HG03045 (cell line): ENCODE measurements at regions not wholly inside any gene's neighbourhood (a gene's known extent, or its start where the extent isn't known, plus 50 kb on each side); places are given as distances from the start of the nearest gene placed in this dataset.
"Not testable (repeated sequence)": the region's sequence is repeated elsewhere in the genome, so short reads cannot be mapped to it uniquely, and the experiment has no call there.

Source experiments
- ATAC-seq: cut with Tn5 transposase; IDR thresholded peaks from one replicate; pipeline ENCODE4 v1.9.1; 2021; ENCODE audit warnings: mild to moderate bottlenecking, moderate library complexity; ENCODE audit not compliant: unreplicated experiment

DNA sequence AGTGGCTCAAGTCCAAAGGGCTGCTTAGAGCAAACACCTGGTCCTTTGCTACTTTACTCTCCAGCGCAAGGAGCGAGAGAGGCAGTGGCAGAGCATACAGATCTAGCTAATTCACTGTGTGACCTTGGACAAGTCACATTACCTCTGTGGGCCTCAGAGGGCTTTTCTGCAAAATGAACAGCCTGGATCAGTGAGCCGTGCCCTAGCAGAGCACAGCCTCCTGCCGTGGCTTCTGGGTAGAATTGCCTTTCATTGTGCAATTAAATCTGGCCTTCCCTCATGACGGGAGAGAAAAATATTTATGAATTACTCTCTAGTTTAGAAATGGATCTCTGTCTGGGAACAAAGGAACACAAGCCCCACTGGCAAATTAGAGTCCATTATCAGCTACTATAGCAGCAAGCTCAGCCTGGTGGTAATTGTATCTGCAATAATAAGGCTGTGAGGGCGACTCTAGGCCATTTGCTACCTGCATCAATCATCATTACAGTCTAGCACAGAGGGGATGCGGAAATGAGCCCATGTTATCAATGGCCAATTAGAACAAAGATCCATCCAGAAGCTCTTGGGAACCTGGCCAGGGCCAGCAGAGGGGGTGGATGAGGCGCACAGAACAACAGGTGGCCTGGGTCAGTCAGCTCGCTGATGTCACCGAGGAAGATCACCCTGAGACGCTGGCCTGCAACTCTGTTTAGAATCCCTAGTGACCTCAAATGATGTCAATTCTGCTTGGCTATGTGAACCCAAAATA is 114.2 kb upstream of the LY86 start:
- no peak for ATAC-seq

DNA sequence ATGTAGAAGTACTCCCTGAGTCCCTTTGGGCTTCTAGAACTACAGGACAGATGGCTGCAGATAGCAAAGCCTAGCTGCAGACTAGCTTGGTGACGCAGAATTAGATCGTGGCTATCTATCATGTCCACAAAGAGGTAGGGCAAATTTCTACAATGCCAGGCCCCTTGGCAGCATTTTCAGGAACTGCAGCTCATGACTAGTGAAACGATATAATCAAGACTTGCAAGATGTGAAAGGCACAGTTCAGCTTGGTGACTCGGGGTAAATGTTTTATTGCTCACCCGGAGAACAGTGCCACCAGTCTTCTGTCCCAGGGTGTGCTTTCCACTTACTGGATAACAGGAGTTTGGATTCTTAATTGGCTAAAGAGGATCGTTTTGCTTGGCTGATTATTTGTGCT is 108.7 kb upstream of the LY86 start:
- ATAC-seq: no peak

DNA sequence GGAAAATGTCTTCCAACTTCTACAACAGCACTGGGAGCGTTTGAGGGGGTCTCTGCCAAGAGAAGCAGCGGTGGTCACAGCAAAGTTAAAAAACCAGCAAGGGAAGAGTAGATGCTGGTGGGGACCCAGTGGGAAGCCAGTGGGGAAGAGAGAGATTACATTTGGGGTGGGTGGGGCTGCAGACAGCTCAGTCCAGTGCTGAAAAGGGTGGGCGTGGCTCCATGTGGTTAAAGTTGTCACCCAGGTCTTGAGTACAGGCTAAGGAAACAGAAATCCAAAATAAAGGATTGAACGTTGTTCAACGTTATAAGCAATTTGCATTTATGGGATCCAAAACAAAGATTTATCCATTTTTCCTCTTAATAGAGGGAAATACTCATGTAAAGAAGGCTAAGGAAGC is 106.3 kb upstream of the LY86 start:
- no peak for ATAC-seq

DNA sequence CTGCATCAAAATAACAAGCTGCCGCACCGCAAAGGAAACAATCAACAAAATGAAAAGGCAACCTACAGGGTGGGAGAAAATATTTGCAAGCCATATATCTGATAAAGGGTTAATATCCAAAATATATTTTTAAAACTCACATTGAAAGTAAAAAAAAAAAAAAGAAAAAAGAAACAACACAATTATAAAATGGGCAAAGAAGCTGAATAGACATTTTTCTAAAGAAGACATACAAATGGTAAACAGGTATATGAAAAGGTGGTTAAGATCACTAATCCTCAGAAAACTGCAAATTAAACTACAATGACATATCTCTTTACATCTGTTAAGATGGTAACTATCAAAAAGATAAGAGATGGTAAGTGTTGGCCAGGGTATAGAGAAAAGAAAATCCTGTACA is 105.4 kb upstream of the LY86 start:
- ATAC-seq: no peak

DNA sequence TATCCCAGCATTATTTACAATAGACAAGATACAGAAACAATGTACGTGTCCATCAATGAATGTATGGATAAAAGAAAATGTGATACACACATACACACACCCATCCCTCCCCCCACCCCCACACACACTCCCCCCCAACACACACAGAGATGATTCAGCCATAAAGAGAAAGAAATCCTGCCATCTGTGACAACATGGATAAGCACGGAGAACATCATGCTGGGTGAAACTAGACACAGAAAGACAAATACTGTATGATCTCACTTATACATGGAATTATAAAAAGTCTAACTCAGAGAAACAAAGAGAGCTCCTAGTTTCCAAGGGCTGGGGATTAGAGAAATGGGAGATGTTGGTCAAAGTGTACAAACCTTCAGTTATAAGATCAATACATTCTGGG is 104.8 kb upstream of the LY86 start:
- no peak for ATAC-seq

DNA sequence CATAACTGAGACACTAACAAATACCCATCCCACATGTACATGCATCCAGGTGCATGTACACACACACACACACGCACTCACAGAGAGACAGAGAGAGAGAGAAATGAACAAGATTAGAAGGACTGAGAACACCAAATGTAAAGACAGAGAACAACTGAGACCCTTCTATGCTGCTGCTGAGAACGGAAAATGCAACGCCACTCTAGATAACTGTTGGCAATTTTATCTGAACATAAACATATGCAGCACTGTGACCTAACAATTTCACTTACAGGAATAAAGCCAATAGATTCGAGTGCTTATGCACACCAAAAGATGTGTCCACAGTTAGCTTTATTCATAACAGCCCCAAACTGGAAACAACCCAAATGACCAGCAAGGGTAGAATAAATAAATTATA is 103.8 kb upstream of the LY86 start:
- ATAC-seq: no peak

DNA sequence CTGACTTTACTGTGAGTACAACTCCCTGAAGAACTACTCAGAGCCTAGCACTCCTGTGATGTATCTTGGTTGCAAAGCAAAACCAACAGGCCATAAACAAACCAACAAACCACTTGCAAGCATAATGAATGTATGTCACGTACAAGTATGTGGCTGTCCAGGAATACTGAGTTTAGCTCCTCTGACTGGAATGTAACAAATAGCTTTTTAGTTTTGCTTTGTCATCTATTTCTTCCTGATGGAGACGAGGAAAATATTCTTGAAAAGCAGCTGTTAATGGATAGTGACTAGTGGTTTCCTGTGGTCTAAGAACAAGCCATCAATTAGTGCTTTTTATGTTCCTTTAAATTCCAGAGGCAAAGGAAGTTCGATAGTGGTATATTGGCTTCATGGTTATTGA is 101.9 kb upstream of the LY86 start:
- no peak for ATAC-seq

DNA sequence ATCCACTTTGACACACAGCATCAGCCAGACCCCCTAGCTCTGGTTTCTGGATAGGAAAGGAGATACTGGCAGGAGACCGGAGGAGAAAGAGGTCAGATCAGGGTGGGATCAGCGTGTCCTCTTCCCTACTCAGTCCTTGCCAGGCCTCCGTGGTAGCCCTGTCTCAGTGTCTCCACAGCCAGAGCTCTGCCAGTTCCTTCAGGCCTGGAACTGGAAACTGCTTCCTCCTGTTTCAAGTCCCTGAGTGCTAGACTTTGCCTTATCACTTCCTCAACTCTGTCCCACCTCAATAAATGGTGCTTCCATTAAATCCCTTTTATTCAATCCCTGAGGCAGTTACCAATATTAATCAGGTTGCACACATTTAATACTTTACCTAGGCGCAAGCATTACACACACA is 96.8 kb upstream of the LY86 start:
- no peak for ATAC-seq

DNA sequence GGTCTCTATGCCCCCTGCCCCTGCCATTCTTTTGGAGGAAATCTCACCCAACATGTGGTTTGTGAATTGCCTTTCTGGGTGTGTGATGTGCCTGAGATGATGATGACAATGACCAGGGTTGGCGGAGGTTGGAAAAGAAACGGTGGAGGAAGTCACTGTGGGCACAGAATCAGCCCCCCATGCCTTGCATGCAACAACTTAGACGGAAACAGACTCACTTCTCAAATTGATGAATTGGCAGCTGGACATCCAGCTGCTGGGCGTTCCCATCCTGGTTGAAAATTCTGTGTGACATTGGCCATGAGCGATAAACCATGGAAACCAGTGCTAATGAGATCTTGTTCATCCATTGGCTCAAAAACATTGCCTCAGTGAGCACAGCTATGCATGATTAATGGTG is 95.8 kb upstream of the LY86 start:
- no peak for ATAC-seq

DNA sequence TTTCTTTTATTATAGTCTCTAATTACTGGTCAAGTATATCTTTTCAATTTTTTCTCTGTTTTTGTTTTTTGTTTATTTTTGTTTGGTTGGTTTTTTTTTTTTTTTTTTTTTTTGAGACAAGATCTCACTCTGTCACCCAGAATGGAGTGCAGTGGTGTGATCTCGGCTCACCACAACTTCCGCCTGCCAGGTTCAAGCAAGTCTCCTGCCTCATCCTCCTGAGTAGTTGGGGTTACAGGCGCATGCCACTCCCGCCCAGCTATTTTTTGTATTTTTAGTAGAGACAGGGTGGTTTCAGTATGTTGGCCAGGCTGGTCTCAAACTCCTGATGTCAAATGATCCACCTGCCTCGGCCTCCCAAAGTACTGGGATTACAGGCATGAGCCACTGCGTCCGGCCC is 94.4 kb upstream of the LY86 start:
- ATAC-seq: not testable (repeated sequence)

DNA sequence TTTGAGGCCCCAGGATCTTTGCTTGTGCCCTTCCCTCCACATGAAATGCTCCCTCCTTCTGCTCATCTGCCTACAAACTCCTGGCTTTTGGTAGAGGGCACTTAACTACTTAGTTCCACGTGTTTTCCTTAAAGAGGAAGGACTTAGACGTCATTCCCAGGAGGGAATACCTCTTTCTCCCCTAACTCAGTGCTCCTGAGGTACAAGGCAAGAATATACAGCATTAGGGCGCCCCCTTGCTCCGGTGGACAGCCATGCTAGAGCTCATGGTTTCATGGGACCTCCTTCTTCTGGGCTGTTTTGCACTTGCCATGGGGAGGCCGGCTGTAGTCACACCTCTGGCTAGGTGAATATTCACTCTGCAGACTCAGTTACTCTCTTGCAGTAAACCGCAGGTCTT is 93.8 kb upstream of the LY86 start:
- no peak for ATAC-seq

DNA sequence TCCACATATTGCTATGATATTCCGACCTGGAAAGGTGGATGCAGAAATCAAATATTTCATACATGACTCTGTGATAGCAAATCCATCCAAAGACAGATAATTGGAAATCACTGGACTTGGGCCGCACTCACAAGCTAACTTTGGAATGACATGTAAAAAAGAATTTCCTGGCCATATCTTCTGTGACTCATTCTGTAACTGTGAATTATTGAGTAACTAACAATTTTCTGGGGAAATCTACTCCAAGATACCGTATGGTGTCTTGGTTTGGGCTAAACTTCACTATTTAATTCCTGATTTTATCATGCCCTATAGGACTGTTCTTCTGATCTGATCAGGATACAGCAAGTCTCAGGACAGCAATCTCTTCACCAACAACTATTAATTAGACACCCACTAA is 92.7 kb upstream of the LY86 start:
- no peak for ATAC-seq

DNA sequence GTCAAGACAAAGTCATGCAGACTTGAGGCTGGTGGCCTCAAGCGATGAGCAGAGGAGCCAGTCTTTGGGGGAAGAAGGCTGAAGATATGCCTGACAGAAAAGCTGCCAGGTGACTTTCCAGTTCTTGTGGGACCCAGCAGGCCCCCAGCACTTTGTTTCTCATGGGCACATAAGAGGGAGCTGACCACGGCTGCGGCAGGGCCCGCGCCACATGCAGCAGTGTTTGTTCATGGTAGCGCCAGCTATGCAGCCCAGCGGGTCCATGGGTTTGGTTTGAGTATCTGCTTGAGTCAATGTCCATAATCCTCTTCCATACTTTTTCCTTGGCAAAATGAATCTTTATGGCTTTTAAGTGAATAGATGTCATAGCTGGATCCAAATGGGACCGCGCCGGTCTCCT is 91.0 kb upstream of the LY86 start:
- no peak for ATAC-seq

DNA sequence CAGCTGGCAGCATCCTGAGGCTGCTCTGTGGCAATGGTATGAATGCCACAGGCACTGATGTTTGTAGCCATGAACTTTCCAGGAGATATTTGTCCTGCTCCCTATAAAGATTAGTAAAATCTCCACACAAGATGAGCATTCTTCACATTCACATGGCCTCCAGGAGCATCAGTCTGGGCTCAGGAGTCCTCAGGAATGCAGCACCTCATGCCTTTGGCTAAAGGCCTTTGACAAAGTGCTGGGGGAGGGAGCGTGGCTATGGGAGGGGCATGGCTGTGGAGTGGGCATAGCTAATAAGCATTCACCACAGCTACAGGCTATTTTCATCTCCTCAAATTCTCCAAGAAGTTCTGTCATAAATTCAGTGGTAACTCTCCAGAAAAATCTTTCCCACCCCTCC is 90.5 kb upstream of the LY86 start:
- ATAC-seq: no peak

DNA sequence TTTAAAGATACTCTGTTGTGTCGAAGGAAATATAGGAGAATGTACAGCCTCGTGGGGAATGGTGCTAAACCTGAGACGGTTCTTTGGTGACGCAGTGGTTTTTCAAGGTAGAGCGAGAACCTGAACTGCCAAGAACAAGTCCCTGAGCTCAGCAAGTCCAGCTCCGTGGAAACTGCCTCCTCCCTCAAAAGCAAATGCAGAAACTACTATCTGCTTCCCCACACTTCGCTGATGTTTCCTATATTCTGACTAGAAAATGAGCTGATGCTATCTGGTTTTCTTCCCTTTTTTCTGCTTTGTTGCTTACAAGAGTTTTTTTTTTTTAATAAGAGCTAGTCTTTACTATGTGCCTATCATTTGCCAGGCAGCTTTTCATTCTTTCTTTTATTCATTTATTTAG is 85.3 kb upstream of the LY86 start:
- ATAC-seq: no peak

DNA sequence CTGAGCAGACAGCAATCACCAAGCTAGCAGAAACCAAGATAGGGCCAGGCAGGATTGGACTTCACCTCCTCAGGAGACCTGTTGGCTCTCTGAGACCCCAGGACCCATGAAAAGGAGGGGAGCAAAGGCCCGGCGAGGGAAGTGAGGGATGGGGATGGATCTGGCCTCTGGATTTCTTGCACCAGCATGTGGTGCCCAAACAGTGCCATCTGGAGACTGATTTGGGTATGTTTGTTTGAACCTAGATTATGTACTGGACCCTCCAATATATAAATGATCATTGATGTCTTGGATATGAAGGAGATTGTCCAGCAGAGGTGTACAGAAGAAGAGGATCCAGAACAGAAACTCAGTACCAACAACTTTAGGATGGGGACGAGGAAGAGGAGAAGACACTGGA is 83.4 kb upstream of the LY86 start:
- no peak for ATAC-seq

DNA sequence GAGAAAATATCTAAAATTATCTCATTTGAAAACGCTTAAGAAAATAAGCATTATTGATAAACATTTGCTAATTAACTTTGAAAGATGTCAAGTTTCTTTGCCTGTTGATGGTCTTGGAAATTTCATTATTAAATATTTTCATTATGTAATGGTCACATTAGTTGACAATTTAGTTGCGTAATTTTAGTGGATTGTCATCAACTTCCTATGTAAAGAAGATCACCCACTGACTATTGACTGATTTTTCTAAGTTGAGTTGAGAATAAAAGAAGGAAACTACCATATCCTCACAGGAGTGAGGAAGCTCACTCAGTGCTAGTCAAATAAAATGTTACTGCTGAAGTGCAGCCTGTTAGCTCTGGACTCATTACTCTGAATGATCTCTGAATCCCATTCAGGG is 79.9 kb upstream of the LY86 start:
- ATAC-seq: no peak

DNA sequence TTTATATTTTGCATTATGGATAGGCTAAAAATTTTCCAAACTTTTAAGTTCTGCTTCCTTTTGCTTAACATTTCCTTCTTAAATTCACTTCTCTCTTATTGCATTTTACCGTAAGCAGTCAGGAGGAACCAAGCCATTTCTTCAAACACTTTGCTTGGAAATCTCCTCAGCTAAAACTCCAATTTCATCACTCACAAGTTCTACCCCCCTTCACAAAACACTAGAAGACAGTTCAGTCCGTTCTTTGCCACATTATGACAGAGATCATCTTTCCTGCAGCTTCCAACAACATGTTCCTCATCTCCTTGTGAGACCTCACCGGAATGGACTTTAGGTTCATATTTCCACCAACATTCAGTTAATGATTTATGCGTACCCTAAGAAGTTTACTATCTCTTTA is 79.2 kb upstream of the LY86 start:
- ATAC-seq: no peak

DNA sequence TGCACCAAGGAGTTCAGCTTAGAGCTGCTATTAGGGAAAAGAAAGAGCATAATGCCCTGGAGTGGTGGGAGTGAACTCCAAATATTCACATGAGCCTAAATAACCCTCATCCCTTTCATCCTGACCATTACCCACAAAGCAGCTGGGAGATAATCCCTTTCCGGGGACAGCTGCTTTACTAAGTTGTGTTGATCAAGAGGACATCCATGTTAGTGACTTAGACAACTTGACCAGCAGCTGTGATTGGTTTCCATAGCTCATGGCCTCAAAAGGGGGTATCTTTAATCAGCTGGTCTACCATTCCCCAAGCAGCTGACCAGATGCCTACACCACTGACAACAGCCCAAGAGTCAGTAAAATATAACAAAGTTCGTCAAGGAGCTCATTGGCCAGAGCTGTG is 75.8 kb upstream of the LY86 start:
- no peak for ATAC-seq

DNA sequence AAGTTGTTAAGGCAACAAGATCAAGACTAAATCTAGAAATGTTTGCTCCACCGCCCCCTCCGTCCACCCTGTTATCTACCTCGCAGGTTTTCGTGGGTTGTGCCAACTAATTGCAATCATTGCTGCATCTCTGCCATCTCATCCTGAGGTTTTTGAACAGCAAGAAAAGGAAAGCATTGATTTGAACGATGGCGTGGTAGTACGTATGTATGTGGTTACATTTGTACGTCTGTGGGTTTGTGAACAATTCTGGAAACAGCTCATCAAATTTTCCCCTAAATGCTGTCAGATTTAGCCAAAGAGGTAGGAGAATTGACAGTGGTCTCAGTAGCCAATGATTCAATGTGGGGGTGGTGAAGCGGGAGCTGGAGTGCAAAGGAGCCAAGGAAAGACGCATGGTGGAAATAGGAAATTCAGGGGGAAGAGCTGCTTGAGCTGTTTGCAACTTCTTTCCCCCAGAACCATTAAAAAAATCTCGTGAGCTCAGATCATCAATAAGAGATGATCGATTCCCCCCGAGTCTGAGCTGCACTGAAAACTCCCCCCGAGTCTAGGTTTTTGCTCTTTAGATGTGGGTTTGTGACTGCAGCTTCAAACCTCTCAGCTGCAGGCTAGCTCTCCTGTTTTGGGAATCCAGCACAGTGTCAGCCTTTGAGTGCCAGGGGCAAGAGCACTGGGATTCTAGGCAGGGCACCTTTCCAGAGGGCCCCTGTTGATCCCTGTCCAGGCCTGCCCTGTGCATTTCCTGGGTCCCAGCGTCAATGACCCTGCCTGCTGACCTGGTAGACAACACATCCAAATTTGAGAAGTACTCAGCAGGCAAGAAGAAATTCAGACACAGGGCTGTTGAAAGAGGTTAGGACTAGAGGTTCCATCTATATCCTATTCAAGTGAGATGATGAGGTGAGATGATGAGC is 72.6 kb upstream of the LY86 start:
- no peak for ATAC-seq

DNA sequence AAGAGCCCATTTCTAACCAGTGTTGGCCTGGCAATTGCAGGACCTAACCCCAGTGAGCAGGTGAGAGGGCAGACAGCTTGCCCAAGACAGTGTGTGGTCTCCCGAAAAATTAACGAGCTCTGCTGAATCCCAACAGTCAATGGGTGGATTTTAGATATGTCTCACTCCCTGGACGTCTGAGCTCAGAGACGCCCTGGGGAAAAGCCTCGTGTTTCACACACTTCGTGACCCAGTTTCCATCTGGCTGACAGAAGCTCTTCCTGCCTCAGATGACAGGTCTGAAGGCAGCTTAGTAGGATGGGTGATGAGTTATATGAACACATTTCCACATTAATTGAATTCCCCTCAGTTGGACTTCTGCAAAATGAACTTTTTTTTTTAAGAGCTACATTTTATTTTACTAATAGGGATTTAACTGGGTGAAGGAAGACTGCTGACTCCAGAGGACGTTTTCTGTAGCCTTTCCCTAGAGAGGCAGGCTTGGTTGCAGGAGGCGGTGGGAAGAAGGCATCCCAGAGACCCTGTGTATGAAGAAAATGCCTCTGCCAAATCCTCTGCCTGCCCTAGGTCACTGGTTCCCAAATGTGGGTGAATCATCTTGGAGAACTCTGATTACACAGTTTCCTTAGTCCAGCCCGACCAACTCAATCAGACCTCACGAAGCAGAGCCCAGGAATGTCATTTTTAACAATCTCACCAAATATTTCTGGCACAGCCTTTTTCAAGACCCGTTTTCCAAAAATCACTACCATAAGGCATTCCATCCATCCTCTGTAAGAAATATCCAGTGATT is 71.7 kb upstream of the LY86 start:
- ATAC-seq: no peak
